GM19238 (cell line): ENCODE measurements at regions not wholly inside any gene's neighbourhood (a gene's known extent, or its start where the extent isn't known, plus 50 kb on each side); places are given as distances from the start of the nearest gene placed in this dataset.

ENCODE experiments used
- DNase-seq: peaks from one replicate; pipeline ENCODE4 v3.0.0; 2011; ENCODE audit warnings: low spot score; ENCODE audit not compliant: insufficient read length

- DNase-seq = no peak
Measured at GRCh38 chr2:39513641-39514094, 76.6 kb upstream of the MAP4K3 start.

GRCh38 chr2:39514825-39515224, 77.7 kb upstream of the MAP4K3 start:
- DNase-seq = no peak

GRCh38 chr2:39515273-39515896, 78.3 kb upstream of the MAP4K3 start:
- DNase-seq = no peak

- DNase-seq = no peak
Measured at GRCh38 chr2:39515897-39516346, 78.8 kb upstream of the MAP4K3 start.

- no peak for DNase-seq
Measured at GRCh38 chr2:39516347-39517101, 79.4 kb upstream of the MAP4K3 start.

- no peak for DNase-seq
Measured at GRCh38 chr2:39517102-39517436, 80.0 kb upstream of the MAP4K3 start.

- no peak for DNase-seq
Measured at GRCh38 chr2:39517622-39518021, 80.5 kb upstream of the MAP4K3 start.

GRCh38 chr2:39519886-39520285, 82.8 kb upstream of the MAP4K3 start:
- no peak for DNase-seq

GRCh38 chr2:39521876-39522517, 84.9 kb upstream of the MAP4K3 start:
- DNase-seq = no peak

GRCh38 chr2:39522518-39522877, 85.4 kb upstream of the MAP4K3 start:
- no peak for DNase-seq

GRCh38 chr2:39523308-39524044, 86.4 kb upstream of the MAP4K3 start:
- DNase-seq = no peak

GRCh38 chr2:39524061-39524460, 87.0 kb upstream of the MAP4K3 start:
- DNase-seq = no peak

- DNase-seq = no peak
Measured at GRCh38 chr2:39524756-39525635, 87.9 kb upstream of the MAP4K3 start.

GRCh38 chr2:39525636-39526412, 88.7 kb upstream of the MAP4K3 start:
- DNase-seq = no peak

- no peak for DNase-seq
Measured at GRCh38 chr2:39528701-39529100, 91.6 kb upstream of the MAP4K3 start.

- no peak for DNase-seq
Measured at GRCh38 chr2:39529836-39530235, 92.8 kb upstream of the MAP4K3 start.

GRCh38 chr2:39530411-39530866, 93.4 kb upstream of the MAP4K3 start:
- no peak for DNase-seq

- no peak for DNase-seq
Measured at GRCh38 chr2:39531220-39531777, 94.2 kb upstream of the MAP4K3 start.

GRCh38 chr2:39532933-39533332, 95.8 kb upstream of the MAP4K3 start:
- no peak for DNase-seq
